Lower lobe of right lung (tissue), 2 donors: ENCODE measurements at regions not wholly inside any gene's neighbourhood (a gene's known extent, or its start where the extent isn't known, plus 50 kb on each side); places are given as distances from the start of the nearest gene placed in this dataset.

ENCODE experiments used
- ATAC-seq, 2 donors: fragments of 200-7000 bp; cut with Tn5 transposase; one replicate each; pipeline ENCODE4 v1.9.1; 2020 to 2022; ENCODE audit warnings: mild to moderate bottlenecking in 2 of 2, moderate library complexity in 2 of 2
- DNase-seq: peaks from one replicate; pipeline ENCODE4 v3.0.0-alpha.2; 2020
- H3K27ac ChIP-seq: fragments of 200-600 bp; one replicate; pipeline ENCODE4 v1.8.0; 2022
- H3K27me3 ChIP-seq: fragments of 200-600 bp; one replicate; pipeline ENCODE4 v1.8.0; 2022; ENCODE audit warnings: low read depth
- H3K36me3 ChIP-seq: fragments of 200-600 bp; one replicate; pipeline ENCODE4 v1.8.0; 2022; ENCODE audit warnings: mild to moderate bottlenecking
- H3K4me1 ChIP-seq: fragments of 200-600 bp; one replicate; pipeline ENCODE4 v1.8.0; 2022
- H3K4me3 ChIP-seq: fragments of 200-600 bp; one replicate; pipeline ENCODE4 v1.8.0; 2022; ENCODE audit warnings: mild to moderate bottlenecking
- H3K9me3 ChIP-seq: fragments of 200-600 bp; one replicate; pipeline ENCODE4 v1.8.0; 2022
- intact Hi-C: fragments of 100-400 bp; cut with DNase I; formaldehyde crosslinking; loops from one replicate; pipeline ENCODE4 v1.11.0; 2022
- TF ChIP-seq, protein P1 (sequence below): fragments of 200-600 bp; IDR thresholded peaks from one replicate; pipeline ENCODE4 v1.8.0; 2022; ENCODE audit warnings: antibody characterized with exemption, mild to moderate bottlenecking
- donor health status: DM: no; HTN: yes; CAD: no; lungs with severe emphysema.

DNA sequence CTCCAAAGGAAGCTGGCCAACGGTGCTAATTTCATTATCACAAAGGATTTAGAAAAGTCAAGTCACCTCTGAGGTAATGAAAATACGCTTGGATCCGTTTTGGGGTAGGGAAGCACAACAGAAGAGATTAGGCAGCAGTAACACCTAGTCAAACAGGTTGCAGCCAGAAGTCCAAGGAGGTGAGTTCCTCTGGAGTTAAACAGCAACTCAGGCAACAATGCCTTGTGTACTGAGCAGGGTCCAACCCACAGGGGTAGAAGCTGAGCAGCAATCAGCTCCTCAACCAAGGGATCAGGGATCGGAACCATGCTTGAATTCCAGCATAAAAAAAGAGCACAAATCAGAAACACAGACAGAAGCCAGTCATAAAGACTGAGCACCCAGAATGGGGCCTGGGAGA lies 88.1 kb upstream of the SPRED1 start:
- H3K27ac ChIP-seq: no peak overlapping the region
- H3K4me3 ChIP-seq: no peak overlapping the region
- intact Hi-C loops: no loop called here
- no peak for DNase-seq
- ATAC-seq: no peak
- no peaks in the 10 kb centered on the region for H3K4me1 ChIP-seq
- TF ChIP-seq, protein P1, sequence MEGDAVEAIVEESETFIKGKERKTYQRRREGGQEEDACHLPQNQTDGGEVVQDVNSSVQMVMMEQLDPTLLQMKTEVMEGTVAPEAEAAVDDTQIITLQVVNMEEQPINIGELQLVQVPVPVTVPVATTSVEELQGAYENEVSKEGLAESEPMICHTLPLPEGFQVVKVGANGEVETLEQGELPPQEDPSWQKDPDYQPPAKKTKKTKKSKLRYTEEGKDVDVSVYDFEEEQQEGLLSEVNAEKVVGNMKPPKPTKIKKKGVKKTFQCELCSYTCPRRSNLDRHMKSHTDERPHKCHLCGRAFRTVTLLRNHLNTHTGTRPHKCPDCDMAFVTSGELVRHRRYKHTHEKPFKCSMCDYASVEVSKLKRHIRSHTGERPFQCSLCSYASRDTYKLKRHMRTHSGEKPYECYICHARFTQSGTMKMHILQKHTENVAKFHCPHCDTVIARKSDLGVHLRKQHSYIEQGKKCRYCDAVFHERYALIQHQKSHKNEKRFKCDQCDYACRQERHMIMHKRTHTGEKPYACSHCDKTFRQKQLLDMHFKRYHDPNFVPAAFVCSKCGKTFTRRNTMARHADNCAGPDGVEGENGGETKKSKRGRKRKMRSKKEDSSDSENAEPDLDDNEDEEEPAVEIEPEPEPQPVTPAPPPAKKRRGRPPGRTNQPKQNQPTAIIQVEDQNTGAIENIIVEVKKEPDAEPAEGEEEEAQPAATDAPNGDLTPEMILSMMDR: no peak
- no peaks in the 10 kb centered on the region for H3K27me3 ChIP-seq
- H3K9me3 ChIP-seq: no peaks in the 10 kb centered on the region
- no peaks in the 10 kb centered on the region for H3K36me3 ChIP-seq

DNA sequence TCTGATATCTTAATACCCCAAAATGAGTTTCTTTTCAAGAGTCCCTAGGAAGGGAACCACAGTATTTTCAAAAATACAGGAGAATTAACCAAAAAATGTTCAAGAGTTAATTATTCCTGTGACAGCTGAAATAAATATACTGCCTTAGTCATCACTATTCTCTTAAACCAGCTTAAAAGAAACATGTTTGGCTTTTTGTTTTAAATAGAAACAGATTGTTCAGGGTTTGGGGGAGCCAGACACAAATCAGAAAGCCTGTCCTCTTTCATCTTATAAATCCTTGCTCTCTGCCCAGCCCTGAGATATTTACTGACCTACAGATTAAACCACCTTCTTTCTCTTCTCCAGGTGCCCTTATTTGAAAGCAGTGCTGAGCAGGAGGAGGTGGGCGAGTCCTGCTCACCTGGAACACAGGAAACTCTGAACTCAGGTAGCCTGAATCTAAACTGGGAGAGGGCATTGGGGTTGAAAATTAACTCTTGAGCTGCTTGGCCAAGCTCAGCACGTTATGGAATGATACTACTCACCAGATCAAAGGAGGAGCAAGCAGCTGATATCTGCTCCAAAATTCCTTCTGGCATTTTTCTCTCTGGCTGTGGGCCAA lies 84.1 kb upstream of the SPRED1 start:
- H3K9me3 ChIP-seq: no peaks in the 10 kb centered on the region
- H3K27ac ChIP-seq: no peak overlapping the region
- no peaks in the 10 kb centered on the region for H3K27me3 ChIP-seq
- H3K4me1 ChIP-seq: no peaks in the 10 kb centered on the region
- intact Hi-C loops: no loop called here
- H3K4me3 ChIP-seq: no peak overlapping the region
- no peaks in the 10 kb centered on the region for H3K36me3 ChIP-seq
- TF ChIP-seq, protein P1: no peak
- ATAC-seq: no peak
- no peak for DNase-seq

DNA sequence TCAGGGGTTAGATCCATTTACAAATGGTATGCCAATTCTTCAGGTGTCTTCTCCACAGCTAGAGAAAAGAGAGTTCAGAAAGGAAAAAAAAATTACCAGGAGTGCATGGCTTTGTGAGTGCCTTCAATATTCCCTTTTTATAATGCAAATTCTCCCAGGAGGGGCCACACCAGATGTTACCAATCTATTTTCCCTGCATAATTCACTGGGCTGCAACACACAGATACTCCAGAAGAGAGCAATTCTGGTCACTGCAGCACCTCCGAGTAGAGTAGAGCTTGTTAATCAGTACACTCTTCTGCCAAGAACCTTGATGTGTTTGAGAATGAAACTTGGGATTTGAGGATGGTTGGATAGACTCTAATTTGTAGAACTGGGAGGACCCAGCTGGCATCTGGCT lies 80.7 kb upstream of the SPRED1 start:
- Histone ChIP-seq H3K4me3 (no peak overlapping the region), H3K36me3 (no peaks in the 10 kb centered on the region), H3K4me1 (no peaks in the 10 kb centered on the region), H3K27me3 (no peaks in the 10 kb centered on the region), H3K9me3 (no peaks in the 10 kb centered on the region), H3K27ac (no peak overlapping the region)
- ATAC-seq: no peak
- no peak for DNase-seq
- intact Hi-C loops: no loop called here
- TF ChIP-seq, protein P1: no peak

DNA sequence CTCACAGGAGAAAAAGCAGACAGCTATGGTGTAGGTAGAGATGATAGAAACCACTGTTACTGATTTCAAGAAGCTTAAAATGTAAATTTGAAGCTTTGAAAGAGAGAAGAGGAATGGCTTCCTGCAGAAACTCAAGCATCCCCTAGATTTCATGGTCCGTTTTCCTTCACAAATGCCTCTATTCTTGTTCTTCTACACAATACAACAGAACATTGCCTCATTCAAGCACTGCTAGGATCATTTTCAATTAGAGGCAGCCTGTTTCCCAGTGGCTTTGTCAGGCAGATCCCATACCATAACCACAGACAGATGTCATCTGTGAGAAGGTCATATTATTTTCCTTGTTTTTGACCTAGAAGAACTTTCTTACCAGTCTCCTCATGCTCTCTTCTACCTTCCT lies 77.9 kb upstream of the SPRED1 start:
- H3K27me3 ChIP-seq: no peaks in the 10 kb centered on the region
- H3K4me3 ChIP-seq: no peak overlapping the region
- intact Hi-C loops: no loop called here
- no peak for DNase-seq
- H3K4me1 ChIP-seq: no peaks in the 10 kb centered on the region
- TF ChIP-seq, protein P1: no peak
- H3K36me3 ChIP-seq: no peaks in the 10 kb centered on the region
- no peak overlapping the region for H3K27ac ChIP-seq
- no peak for ATAC-seq
- H3K9me3 ChIP-seq: no peaks in the 10 kb centered on the region

DNA sequence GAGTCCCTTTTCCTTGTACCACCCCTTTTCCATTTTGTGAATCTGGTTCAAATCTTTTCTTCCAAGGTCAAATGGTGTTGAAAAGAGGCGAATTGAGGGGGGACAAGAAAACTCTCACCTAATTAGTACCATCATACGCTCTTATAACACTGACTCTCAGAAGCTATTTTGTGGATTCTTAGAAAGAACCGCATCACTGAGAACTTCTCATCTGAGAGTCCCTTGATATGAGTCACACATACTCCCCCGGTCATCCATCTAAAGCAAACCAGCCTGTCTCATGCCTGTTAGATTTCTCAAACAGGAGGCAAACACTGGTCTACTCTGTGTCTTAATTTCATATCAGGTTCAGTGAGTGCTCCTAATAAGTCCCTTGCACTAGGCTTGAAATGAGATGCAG lies 76.5 kb upstream of the SPRED1 start:
- H3K27me3 ChIP-seq: no peaks in the 10 kb centered on the region
- no peaks in the 10 kb centered on the region for H3K9me3 ChIP-seq
- no peak overlapping the region for H3K27ac ChIP-seq
- intact Hi-C loops: no loop called here
- no peaks in the 10 kb centered on the region for H3K4me1 ChIP-seq
- ATAC-seq: no peak
- TF ChIP-seq, protein P1: no peak
- no peaks in the 10 kb centered on the region for H3K36me3 ChIP-seq
- DNase-seq: no peak
- no peak overlapping the region for H3K4me3 ChIP-seq

DNA sequence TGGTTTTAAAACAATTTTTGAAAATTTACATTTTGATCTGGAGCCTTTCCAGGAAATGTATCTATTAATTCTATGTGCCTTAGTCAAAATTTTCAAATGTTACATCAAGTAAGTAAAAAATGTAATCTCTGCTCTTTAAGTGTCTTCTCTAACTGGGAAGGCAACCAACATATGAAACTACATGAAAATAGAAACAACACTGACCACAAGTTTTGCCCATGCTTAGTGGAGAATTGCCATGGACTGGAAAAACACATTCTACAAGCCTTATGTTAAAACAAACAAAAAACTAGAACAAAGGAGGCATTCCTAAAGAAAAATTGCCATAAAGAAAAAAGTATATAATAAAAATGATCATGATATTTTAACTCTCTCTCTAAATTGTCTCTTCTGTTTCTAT lies 75.9 kb upstream of the SPRED1 start:
- Histone ChIP-seq H3K36me3 (no peaks in the 10 kb centered on the region), H3K9me3 (no peaks in the 10 kb centered on the region), H3K4me3 (no peak overlapping the region), H3K27me3 (no peaks in the 10 kb centered on the region), H3K27ac (no peak overlapping the region), H3K4me1 (no peaks in the 10 kb centered on the region)
- intact Hi-C loops: no loop called here
- TF ChIP-seq, protein P1: no peak
- DNase-seq (no peak), ATAC-seq (no peak)
